ENCODE measurements at regions not wholly inside any gene's neighbourhood (a gene's known extent, or its start where the extent isn't known, plus 50 kb on each side); places are given as distances from the start of the nearest gene placed in this dataset.

GRCh38 chr2:56133441-56133840, 50.3 kb upstream of the CCDC85A start (continued):
- TF ChIP-seq SAP30 (IDR thresholded peaks at IDR 0.05; ENCODE audit: insufficient read depth, insufficient replicate concordance, low read length) (no peak), HDAC6 (IDR thresholded peaks at IDR 0.05; ENCODE audit: low read depth, low read length) (no peak), BACH1 (IDR thresholded peaks at IDR 0.05; ENCODE audit: low read length) (no peak), PHF8 (conservative IDR thresholded peaks at IDR 0.05; ENCODE audit: low read depth, low read length) (no peak), TBP (IDR thresholded peaks at IDR 0.05; ENCODE audit: low read depth, low read length) (no peak)

Measured in H1 (cell line).